HCT116 (cell line): ENCODE measurements at regions not wholly inside any gene's neighbourhood (a gene's known extent, or its start where the extent isn't known, plus 50 kb on each side); places are given as distances from the start of the nearest gene placed in this dataset.

Experiments used
- ATAC-seq: fragments of 200-7000 bp; cut with Tn5 transposase; 2 replicates; pipeline ENCODE4 v1.9.1; 2020; ENCODE audit warnings: mild to moderate bottlenecking, moderate library complexity
- BruUV-seq: library from RNA; stranded (reverse); fragments of 400-500 nt; replicated peaks from 2 replicates; lab custom pipeline; 2021; lab: Mats Ljungman, UMichigan
- CTCF ChIA-PET: fragments of 300-600 bp; sonication (Branson Sonifier 250); formaldehyde crosslinking; loops from one replicate; lab custom pipeline; 2021; ENCODE audit warnings: antibody characterized with exemption; lab: Charles Lee
- POLR2A ChIA-PET: fragments of 300-600, 350-600 bp; sonication (Branson Sonifier 250); formaldehyde crosslinking; loops from one replicate; lab custom pipeline; 2021; ENCODE audit warnings: antibody characterized with exemption; lab: Charles Lee
- RAD21 ChIA-PET, 2 experiments: fragments of 300-600 bp; sonication (Branson Sonifier 250); formaldehyde crosslinking; loops; one replicate each; lab custom pipeline; 2023; ENCODE audit warnings: low total read pairs in 2 of 2; ENCODE audit not compliant: uncharacterized antibody in 2 of 2, unreplicated experiment in 2 of 2, low non-redundant PET in 1 of 2; lab: Charles Lee
- DNase-seq: peaks from one replicate; pipeline ENCODE4 v3.0.0-alpha.2; 2010; ENCODE audit warnings: low read depth, low spot score
- H2AFZ ChIP-seq: fragments of 200-600 bp; shearing (Covaris generic), sonication (generic); 2 replicates; pipeline ENCODE4 v1.6.1; 2017; ENCODE audit warnings: low read depth, mixed run types, mixed read lengths, antibody characterized with exemption, low read length; ENCODE audit not compliant: poor library complexity, severe bottlenecking
- H3K27ac ChIP-seq: 2 replicates; pipeline ENCODE4 v1.5.1; 2012; ENCODE audit warnings: low read depth, low read length
- H3K27me3 ChIP-seq: fragments of 200-600 bp; sonication (generic); 2 replicates; pipeline ENCODE4 v1.6.1; 2016; ENCODE audit warnings: mixed run types, low read length, mixed read lengths; ENCODE audit not compliant: insufficient read depth
- H3K36me3 ChIP-seq, 2 experiments: fragments of 200-500 bp in 1 of 2; fragments of 200-600 bp in 1 of 2; sonication (Bioruptor generic) in 1 of 2; sonication (generic) in 1 of 2; 2 replicates each; pipeline versions ENCODE4 v1.5.1 to v1.6.1; 2014 to 2016; ENCODE audit warnings: low read length in 2 of 2, inconsistent platforms in 1 of 2, mixed read lengths in 1 of 2, mixed run types in 1 of 2; ENCODE audit not compliant: insufficient read depth in 2 of 2, control insufficient read depth in 1 of 2
- H3K4me1 ChIP-seq, 2 experiments: fragments of 200-600 bp in 1 of 2; sonication (generic) in 1 of 2; 2 replicates each; pipeline versions ENCODE4 v1.5.1 to v1.6.1; 2012 to 2017; ENCODE audit warnings: low read length in 2 of 2, inconsistent platforms in 1 of 2, mild to moderate bottlenecking in 1 of 2, mixed read lengths in 1 of 2, mixed run types in 1 of 2, moderate library complexity in 1 of 2; ENCODE audit not compliant: insufficient read depth in 2 of 2, control insufficient read depth in 1 of 2
- H3K4me2 ChIP-seq: fragments of 200-600 bp; sonication (generic); 2 replicates; pipeline ENCODE4 v1.6.1; 2017; ENCODE audit warnings: mixed run types, low read length, mixed read lengths
- H3K4me3 ChIP-seq, 2 experiments: fragments of 200-600 bp in 1 of 2; sonication (generic) in 1 of 2; replicated peaks in 1 of 2; 2 replicates each; pipeline ENCODE4 v1.5.1; 2011 to 2016; ENCODE audit warnings: low read length in 2 of 2, control low read depth in 1 of 2, low read depth in 1 of 2, mild to moderate bottlenecking in 1 of 2, mixed read lengths in 1 of 2, mixed run types in 1 of 2
- H3K79me2 ChIP-seq: fragments of 200-600 bp; sonication (generic); 2 replicates; pipeline ENCODE4 v1.6.1; 2017; ENCODE audit warnings: mild to moderate bottlenecking, mixed run types, low read length, moderate library complexity, mixed read lengths; ENCODE audit not compliant: insufficient read depth
- H3K9ac ChIP-seq: fragments of 200-600 bp; sonication (generic); 2 replicates; pipeline ENCODE4 v1.6.1; 2016; ENCODE audit warnings: low read length, mixed read lengths
- H3K9me2 ChIP-seq: fragments of 200-600 bp; sonication (generic), shearing (Covaris generic); 2 replicates; pipeline ENCODE4 v1.6.1; 2017; ENCODE audit warnings: mixed run types, mild to moderate bottlenecking, moderate library complexity; ENCODE audit not compliant: insufficient read depth
- H3K9me3 ChIP-seq, 2 experiments: fragments of 200-500 bp in 1 of 2; fragments of 200-600 bp in 1 of 2; sonication (Bioruptor generic) in 1 of 2; sonication (generic) in 1 of 2; 2 replicates each; pipeline ENCODE4 v1.6.1; 2014 to 2017; ENCODE audit warnings: low read length in 2 of 2, mixed read lengths in 2 of 2, inconsistent platforms in 1 of 2, low read depth in 1 of 2, mild to moderate bottlenecking in 1 of 2, mixed run types in 1 of 2, moderate library complexity in 1 of 2; ENCODE audit not compliant: control insufficient read depth in 1 of 2, insufficient read depth in 1 of 2
- H4K20me1 ChIP-seq: fragments of 200-600 bp; sonication (generic), shearing (Covaris generic); 2 replicates; pipeline ENCODE4 v1.6.1; 2017; ENCODE audit warnings: mixed run types, mild to moderate bottlenecking, moderate library complexity; ENCODE audit not compliant: insufficient read depth
- ATF3 ChIP-seq: IDR thresholded peaks from 2 replicates; pipeline ENCODE4 v1.6.1; 2012
- CBX3 ChIP-seq: IDR thresholded peaks from 2 replicates; pipeline ENCODE4 v1.6.1; 2012; ENCODE audit warnings: low read depth
- CTCF ChIP-seq, 3 experiments: fragments of 200-600 bp in 1 of 3; sonication (generic) in 1 of 3; IDR thresholded peaks in 2 of 3; conservative IDR thresholded peaks in 1 of 3; 2 replicates each; pipeline ENCODE4 v1.5.1; 2012 to 2017; ENCODE audit warnings: low read depth in 2 of 3, low read length in 2 of 3, antibody characterized with exemption in 1 of 3, borderline replicate concordance in 1 of 3, control low read depth in 1 of 3, mild to moderate bottlenecking in 1 of 3, mixed read lengths in 1 of 3, mixed run types in 1 of 3, moderate library complexity in 1 of 3; ENCODE audit not compliant: insufficient read depth in 1 of 3
- EGR1 ChIP-seq: IDR thresholded peaks from 2 replicates; pipeline ENCODE4 v1.6.1; 2012; ENCODE audit warnings: low read depth
- ELF1 ChIP-seq: IDR thresholded peaks from 2 replicates; pipeline ENCODE4 v1.6.1; 2012; ENCODE audit warnings: low read depth, borderline replicate concordance
- EZH2 ChIP-seq: fragments of 200-600 bp; sonication (generic); IDR thresholded peaks from 2 replicates; pipeline ENCODE4 v1.6.1; 2017; ENCODE audit warnings: antibody characterized with exemption, mixed run types
- EZH2phosphoT487 ChIP-seq: fragments of 200-600 bp; IDR thresholded peaks from 2 replicates; pipeline ENCODE4 v1.6.1; 2018; ENCODE audit warnings: antibody characterized with exemption, borderline replicate concordance
- FOSL1 ChIP-seq: IDR thresholded peaks from 2 replicates; pipeline ENCODE4 v1.6.1; 2012; ENCODE audit warnings: low read depth
- JUND ChIP-seq: IDR thresholded peaks from 2 replicates; pipeline ENCODE4 v1.6.1; 2012
- MAX ChIP-seq: IDR thresholded peaks from 2 replicates; pipeline ENCODE4 v1.6.1; 2012
- POLR2A ChIP-seq: IDR thresholded peaks from 2 replicates; pipeline ENCODE4 v1.7.0; 2011; ENCODE audit warnings: borderline replicate concordance; ENCODE audit not compliant: insufficient read depth, insufficient read length; ENCODE audit errors: extremely low read depth
- POLR2AphosphoS5 ChIP-seq: IDR thresholded peaks from 2 replicates; pipeline ENCODE4 v1.6.1; 2011; ENCODE audit warnings: mild to moderate bottlenecking, low read depth, low read length, moderate library complexity
- RAD21 ChIP-seq: IDR thresholded peaks from 2 replicates; pipeline ENCODE4 v1.6.1; 2012; ENCODE audit warnings: low read depth, mild to moderate bottlenecking
- REST ChIP-seq: IDR thresholded peaks from 2 replicates; pipeline ENCODE4 v1.6.1; 2012; ENCODE audit warnings: low read depth
- SIN3A ChIP-seq: IDR thresholded peaks from 2 replicates; pipeline ENCODE4 v1.6.1; 2012; ENCODE audit warnings: low read depth
- SRF ChIP-seq: IDR thresholded peaks from 2 replicates; pipeline ENCODE4 v1.6.1; 2012; ENCODE audit warnings: low read depth
- ZFX ChIP-seq: fragments of 450-650 bp; IDR thresholded peaks from 2 replicates; pipeline ENCODE4 v1.6.1; 2017
- intact Hi-C: fragments of 100-400 bp; cut with micrococcal nuclease; formaldehyde crosslinking; loops from 2 replicates; pipeline ENCODE4 v1.10.0; 2022

- H3K4me2 ChIP-seq: no peak overlapping the region
- ChIA-PET CTCF (no interaction called here), RAD21 (no interaction called here), POLR2A (no interaction called here)
- no peaks in the 10 kb centered on the region for H3K4me1 ChIP-seq
- no peaks in the 10 kb centered on the region for H3K36me3 ChIP-seq
- H3K9me3 ChIP-seq: no peaks in the 10 kb centered on the region
- no peaks in the 10 kb centered on the region for H3K27me3 ChIP-seq
- no peak overlapping the region for H2AFZ ChIP-seq
- H3K9ac ChIP-seq: no peak overlapping the region
- BruUV-seq: no TSS peak
- no peak overlapping the region for H3K27ac ChIP-seq
- intact Hi-C loops: no loop called here
- H3K9me2 ChIP-seq: no peaks in the 10 kb centered on the region
- ATAC-seq: no peak
- TF ChIP-seq MAX (no peak), CBX3 (no peak), REST (no peak), CTCF (IDR thresholded peaks at IDR 0.05 in 2 of 3, conservative IDR thresholded peaks at IDR 0.05 in 1 of 3; ENCODE audit: borderline replicate concordance in 1 of 3, insufficient read depth in 1 of 3, low read depth in 2 of 3, low read length in 2 of 3) (no peak), SIN3A (no peak), JUND (no peak), EZH2phosphoT487 (no peak), POLR2A (no peak), ZFX (no peak), FOSL1 (no peak), ELF1 (no peak), EGR1 (no peak), ATF3 (no peak), EZH2 (no peak), SRF (no peak), RAD21 (no peak), POLR2AphosphoS5 (no peak)
- no peaks in the 10 kb centered on the region for H3K79me2 ChIP-seq
- DNase-seq: no peak
- no peaks in the 10 kb centered on the region for H4K20me1 ChIP-seq
- H3K4me3 ChIP-seq: no peak overlapping the region
These were observed 68.8 kb downstream of the YIPF5 start for GRCh38 chr5:144101616-144102015.
